Brain microvascular endothelial cell (primary cell): ENCODE measurements at regions not wholly inside any gene's neighbourhood (a gene's known extent, or its start where the extent isn't known, plus 50 kb on each side); places are given as distances from the start of the nearest gene placed in this dataset.

Source experiments
- DNase-seq: peaks from one replicate; pipeline ENCODE4 v3.0.0-alpha.2; 2020
- H3K27ac ChIP-seq: fragments of 250-450 bp; sonication (Bioruptor Pico); 2 replicates; pipeline ENCODE4 v1.5.1; 2020; ENCODE audit warnings: mild to moderate bottlenecking, moderate library complexity
- H3K27me3 ChIP-seq: fragments of 250-450 bp; sonication (Bioruptor Pico); replicated peaks from 2 replicates; pipeline ENCODE4 v1.5.1; 2020; ENCODE audit warnings: mild to moderate bottlenecking
- H3K36me3 ChIP-seq: fragments of 250-450 bp; sonication (Bioruptor Pico); replicated peaks from 2 replicates; pipeline ENCODE4 v1.5.1; 2020; ENCODE audit warnings: mild to moderate bottlenecking
- H3K4me3 ChIP-seq: 2 replicates; pipeline ENCODE4 v1.5.1; 2011; ENCODE audit warnings: low read depth, mild to moderate bottlenecking, control low read depth, low read length, moderate library complexity
- CTCF ChIP-seq: IDR thresholded peaks from 2 replicates; pipeline ENCODE4 v1.5.1; 2011; ENCODE audit warnings: low read depth, mild to moderate bottlenecking, moderate library complexity, low read length, control low read depth, inconsistent platforms; ENCODE audit errors: missing control alignments
- in situ Hi-C: cut with HindIII; loops from 2 replicates; pipeline ENCODE4 v1.10.0; 2017; ENCODE audit warnings: low sequenced_read_pairs, low pct_ligation_motif_present

GRCh38 chr11:129691142-129691541, 124.5 kb upstream of the TMEM45B start:
- H3K27me3 ChIP-seq: no peaks in the 10 kb centered on the region
- in situ Hi-C loops: no loop called here
- H3K4me3 ChIP-seq: no peak overlapping the region
- no peak overlapping the region for H3K27ac ChIP-seq
- H3K36me3 ChIP-seq: no peaks in the 10 kb centered on the region
- no peak for TF ChIP-seq CTCF
- no peak for DNase-seq

GRCh38 chr11:129694538-129694937, 121.1 kb upstream of the TMEM45B start:
- Histone ChIP-seq H3K27ac (no peak overlapping the region), H3K4me3 (no peak overlapping the region), H3K27me3 (no peaks in the 10 kb centered on the region), H3K36me3 (no peaks in the 10 kb centered on the region)
- DNase-seq: no peak
- TF ChIP-seq CTCF: peak; percentile 31
- in situ Hi-C loops: no loop called here

GRCh38 chr11:129694966-129695365, 120.7 kb upstream of the TMEM45B start:
- TF ChIP-seq CTCF: no peak
- Histone ChIP-seq H3K36me3 (no peaks in the 10 kb centered on the region), H3K27ac (no peak overlapping the region), H3K4me3 (no peak overlapping the region), H3K27me3 (no peaks in the 10 kb centered on the region)
- peak; percentile 5 for DNase-seq
- in situ Hi-C loops: no loop called here

DNA sequence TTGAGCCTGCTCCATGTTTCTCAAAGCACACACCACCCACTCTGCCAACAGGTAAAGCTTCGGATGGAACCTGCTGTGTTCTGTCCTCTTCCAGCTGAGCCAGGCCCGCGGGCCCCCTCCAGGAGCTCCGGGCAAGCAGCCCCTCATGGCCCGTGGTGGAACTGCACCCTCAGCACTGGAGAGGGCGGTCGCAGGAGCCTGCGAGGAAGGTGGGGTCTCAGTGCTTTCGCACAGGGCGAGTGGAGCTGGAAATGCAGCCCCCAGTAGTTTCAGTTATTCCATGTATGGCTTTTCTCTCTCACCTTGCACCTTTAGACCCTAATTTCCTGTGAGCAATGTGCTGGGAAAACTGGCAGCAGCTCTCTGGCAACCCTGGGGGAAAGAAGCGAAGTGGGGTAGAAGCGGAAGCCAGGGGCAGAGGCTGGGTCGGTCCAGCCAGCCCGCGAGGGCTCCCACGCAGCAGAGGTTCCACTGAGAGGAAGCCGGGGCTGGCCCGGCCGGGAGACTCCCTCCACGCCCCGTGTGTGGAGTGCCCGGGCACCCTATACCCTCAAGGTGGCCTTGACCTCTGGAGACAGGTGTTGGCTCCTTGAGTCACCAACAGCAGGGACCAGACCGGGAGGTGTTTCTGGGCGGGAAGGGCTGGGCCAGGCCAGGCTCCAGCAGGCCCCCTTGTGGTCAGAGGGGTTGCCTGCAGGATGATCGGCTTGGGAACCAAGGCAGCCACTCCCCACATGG, 119.9 kb upstream of the TMEM45B start:
- peak; percentile 31 for DNase-seq
- peak; percentile 87 for TF ChIP-seq CTCF
- Histone ChIP-seq H3K36me3 (no peaks in the 10 kb centered on the region), H3K4me3 (peak overlapping the region; percentile 33), H3K27ac (no peak overlapping the region), H3K27me3 (no peaks in the 10 kb centered on the region)
- in situ Hi-C loops: no loop called here

GRCh38 chr11:129696309-129696989, 119.2 kb upstream of the TMEM45B start:
- H3K27me3 ChIP-seq: no peaks in the 10 kb centered on the region
- TF ChIP-seq CTCF: no peak
- no peak for DNase-seq
- in situ Hi-C loops: no loop called here
- H3K27ac ChIP-seq: no peak overlapping the region
- no peaks in the 10 kb centered on the region for H3K36me3 ChIP-seq
- H3K4me3 ChIP-seq: no peak overlapping the region
